ENCODE measurements at regions not wholly inside any gene's neighbourhood (a gene's known extent, or its start where the extent isn't known, plus 50 kb on each side); places are given as distances from the start of the nearest gene placed in this dataset.

GRCh38 chr14:95440951-95441350 is 75.5 kb downstream of the SYNE3 start:
- no peak for DNase-seq

- no peak for DNase-seq
Observed at GRCh38 chr14:95440496-95440895, 76.0 kb downstream of the SYNE3 start.

- DNase-seq, result no peak
Observed at GRCh38 chr14:95439881-95440280, 76.6 kb downstream of the SYNE3 start.

GRCh38 chr14:95437715-95438114 is 78.7 kb downstream of the SYNE3 start:
- DNase-seq, result no peak

- no peak for DNase-seq
Observed at GRCh38 chr14:95436354-95436753, 80.1 kb downstream of the SYNE3 start.

GRCh38 chr14:95434121-95434520 is 82.3 kb downstream of the SYNE3 start:
- no peak for DNase-seq

GRCh38 chr14:95433094-95433478 is 83.4 kb downstream of the SYNE3 start:
- DNase-seq, result no peak

GRCh38 chr14:95432144-95433093 is 84.0 kb downstream of the SYNE3 start:
- no peak for DNase-seq

GRCh38 chr14:95431199-95432143 is 85.0 kb downstream of the SYNE3 start:
- DNase-seq, result no peak

GRCh38 chr14:95428557-95428956 is 87.9 kb downstream of the SYNE3 start:
- no peak for DNase-seq

- DNase-seq, result no peak
Observed at GRCh38 chr14:95426116-95426475, 90.4 kb downstream of the SYNE3 start.

- no peak for DNase-seq
Observed at GRCh38 chr14:95425369-95426115, 90.9 kb downstream of the SYNE3 start.

- DNase-seq, result no peak
Observed at GRCh38 chr14:95424529-95424928, 91.9 kb downstream of the SYNE3 start.

GRCh38 chr14:95421741-95422140 is 94.7 kb downstream of the SYNE3 start:
- DNase-seq, result no peak

- DNase-seq, result no peak
Observed at GRCh38 chr14:95420060-95420459, 96.4 kb downstream of the SYNE3 start.

GRCh38 chr14:95419569-95419968 is 96.9 kb downstream of the SYNE3 start:
- no peak for DNase-seq

- DNase-seq, result no peak
Observed at GRCh38 chr14:95418858-95419257, 97.6 kb downstream of the SYNE3 start.

- no peak for DNase-seq
Observed at GRCh38 chr14:95417492-95417891, 97.8 kb upstream of the CLMN start.

- no peak for DNase-seq
Observed at GRCh38 chr14:95415993-95416392, 96.3 kb upstream of the CLMN start.

- no peak for DNase-seq
Observed at GRCh38 chr14:95413289-95414215, 93.8 kb upstream of the CLMN start.

GRCh38 chr14:95410838-95411237 is 91.1 kb upstream of the CLMN start:
- no peak for DNase-seq

All from CD4-positive, alpha-beta T cell treated with Interleukin-17A for 4 hours (primary cell).